ENCODE measurements at regions not wholly inside any gene's neighbourhood (a gene's known extent, or its start where the extent isn't known, plus 50 kb on each side); places are given as distances from the start of the nearest gene placed in this dataset.
"Not testable (repeated sequence)": the region's sequence is repeated elsewhere in the genome, so short reads cannot be mapped to it uniquely, and the experiment has no call there.

GRCh38 chr2:224151161-224151560 is 112.1 kb upstream of the SERPINE2 start:
- TF ChIP-seq, protein P1, sequence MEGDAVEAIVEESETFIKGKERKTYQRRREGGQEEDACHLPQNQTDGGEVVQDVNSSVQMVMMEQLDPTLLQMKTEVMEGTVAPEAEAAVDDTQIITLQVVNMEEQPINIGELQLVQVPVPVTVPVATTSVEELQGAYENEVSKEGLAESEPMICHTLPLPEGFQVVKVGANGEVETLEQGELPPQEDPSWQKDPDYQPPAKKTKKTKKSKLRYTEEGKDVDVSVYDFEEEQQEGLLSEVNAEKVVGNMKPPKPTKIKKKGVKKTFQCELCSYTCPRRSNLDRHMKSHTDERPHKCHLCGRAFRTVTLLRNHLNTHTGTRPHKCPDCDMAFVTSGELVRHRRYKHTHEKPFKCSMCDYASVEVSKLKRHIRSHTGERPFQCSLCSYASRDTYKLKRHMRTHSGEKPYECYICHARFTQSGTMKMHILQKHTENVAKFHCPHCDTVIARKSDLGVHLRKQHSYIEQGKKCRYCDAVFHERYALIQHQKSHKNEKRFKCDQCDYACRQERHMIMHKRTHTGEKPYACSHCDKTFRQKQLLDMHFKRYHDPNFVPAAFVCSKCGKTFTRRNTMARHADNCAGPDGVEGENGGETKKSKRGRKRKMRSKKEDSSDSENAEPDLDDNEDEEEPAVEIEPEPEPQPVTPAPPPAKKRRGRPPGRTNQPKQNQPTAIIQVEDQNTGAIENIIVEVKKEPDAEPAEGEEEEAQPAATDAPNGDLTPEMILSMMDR (IDR thresholded peaks at IDR 0.05; ENCODE audit: unreplicated experiment), result no peak
- peak; percentile 38 for DNase-seq (ENCODE audit: unreplicated experiment)
- Mint-ChIP-seq H3K9me3 (ENCODE audit: unreplicated experiment) (peaks cover 7% of the 10 kb centered on the region), H3K27me3 (ENCODE audit: insufficient read depth, unreplicated experiment) (no peaks in the 10 kb centered on the region), H3K4me1 (ENCODE audit: insufficient read depth, unreplicated experiment) (peaks cover 45% of the 10 kb centered on the region), H3K27ac (ENCODE audit: low read depth, unreplicated experiment) (peak overlapping the region; percentile 28), H3K4me3 (ENCODE audit: unreplicated experiment) (no peak overlapping the region), H3K36me3 (ENCODE audit: insufficient read depth, unreplicated experiment) (no peaks in the 10 kb centered on the region)
- intact Hi-C loops (cut with micrococcal nuclease), result no loop called here
- POLR2A ChIA-PET, result no interaction called here
- CTCF ChIA-PET, result no interaction called here
- BruUV-seq (replicated peaks), result no TSS peak

GRCh38 chr2:224148058-224148457 is 109.0 kb upstream of the SERPINE2 start:
- Mint-ChIP-seq H3K4me1 (ENCODE audit: insufficient read depth, unreplicated experiment) (peaks cover 47% of the 10 kb centered on the region), H3K27ac (ENCODE audit: low read depth, unreplicated experiment) (peak overlapping the region; percentile 97)
- not testable (repeated sequence) for H3K9me3 Mint-ChIP-seq (ENCODE audit: unreplicated experiment); BruUV-seq (replicated peaks); H3K27me3 Mint-ChIP-seq (ENCODE audit: insufficient read depth, unreplicated experiment); H3K4me3 Mint-ChIP-seq (ENCODE audit: unreplicated experiment); H3K36me3 Mint-ChIP-seq (ENCODE audit: insufficient read depth, unreplicated experiment); DNase-seq (ENCODE audit: unreplicated experiment)
- CTCF ChIA-PET, result interaction anchor here (0.6 to 1.5 kb wide), 3 partner anchors 14 to 468 kb away, joined by 3 to 6 read pairs (median 6); no protein-coding TSS in a partner anchor
- POLR2A ChIA-PET, result interaction anchor here (0.8 to 1.2 kb wide), 2 partner anchors 15 to 96 kb away, joined by 3 to 4 read pairs; no protein-coding TSS in a partner anchor
- intact Hi-C loops (cut with micrococcal nuclease), result loop anchor here (5.0 kb wide), 2 partner anchors 119 to 134 kb away; no protein-coding TSS in a partner anchor

DNA sequence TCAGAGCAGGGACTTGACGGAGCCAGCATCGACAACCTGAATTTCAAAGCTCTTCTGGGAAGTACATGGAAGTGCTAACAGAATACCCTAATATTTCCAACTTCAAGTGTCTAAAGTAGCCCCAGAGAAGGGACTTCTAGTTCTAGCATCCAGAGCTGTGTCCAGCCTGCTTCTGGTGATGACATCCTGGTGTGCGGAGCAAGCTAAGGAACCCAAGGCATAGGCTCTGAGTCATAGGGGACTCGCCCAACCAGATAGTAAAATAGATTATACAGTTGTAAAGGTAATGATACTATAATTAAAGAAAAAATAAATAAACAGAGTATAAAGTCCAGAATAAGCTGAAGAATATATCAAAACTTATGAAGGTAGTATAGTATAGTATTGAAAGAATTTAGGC is 108.1 kb upstream of the SERPINE2 start:
- BruUV-seq (replicated peaks), result no TSS peak
- Mint-ChIP-seq H3K4me3 (ENCODE audit: unreplicated experiment) (no peak overlapping the region), H3K27ac (ENCODE audit: low read depth, unreplicated experiment) (peak overlapping the region; percentile 97), H3K36me3 (ENCODE audit: insufficient read depth, unreplicated experiment) (no peaks in the 10 kb centered on the region), H3K27me3 (ENCODE audit: insufficient read depth, unreplicated experiment) (no peaks in the 10 kb centered on the region), H3K9me3 (ENCODE audit: unreplicated experiment) (peaks cover 7% of the 10 kb centered on the region), H3K4me1 (ENCODE audit: insufficient read depth, unreplicated experiment) (peaks cover 50% of the 10 kb centered on the region)
- TF ChIP-seq, protein P1 (IDR thresholded peaks at IDR 0.05; ENCODE audit: unreplicated experiment), result no peak
- intact Hi-C loops (cut with micrococcal nuclease), result loop anchor here (2.0 to 5.0 kb wide), 3 partner anchors 60 to 135 kb away; no protein-coding TSS in a partner anchor
- CTCF ChIA-PET, result interaction anchor here (0.7 to 1.5 kb wide), 3 partner anchors 15 to 136 kb away, joined by 3 to 6 read pairs (median 4); no protein-coding TSS in a partner anchor
- DNase-seq (ENCODE audit: unreplicated experiment), result peak; percentile 68
- POLR2A ChIA-PET, result interaction anchor here (0.7 to 1.6 kb wide), 4 partner anchors 8 to 239 kb away, joined by 3 to 8 read pairs (median 4); no protein-coding TSS in a partner anchor

GRCh38 chr2:224146356-224147160 is 107.5 kb upstream of the SERPINE2 start:
- TSS peak; percentile 98 for BruUV-seq (replicated peaks)
- Mint-ChIP-seq H3K4me3 (ENCODE audit: unreplicated experiment) (peak overlapping the region; percentile 42), H3K4me1 (ENCODE audit: insufficient read depth, unreplicated experiment) (peaks cover 50% of the 10 kb centered on the region), H3K27ac (ENCODE audit: low read depth, unreplicated experiment) (peak overlapping the region; percentile 97), H3K27me3 (ENCODE audit: insufficient read depth, unreplicated experiment) (no peaks in the 10 kb centered on the region), H3K36me3 (ENCODE audit: insufficient read depth, unreplicated experiment) (no peaks in the 10 kb centered on the region), H3K9me3 (ENCODE audit: unreplicated experiment) (peaks cover 3% of the 10 kb centered on the region)
- intact Hi-C loops (cut with micrococcal nuclease), result loop anchor here (2.0 to 5.0 kb wide), 3 partner anchors 60 to 136 kb away; no protein-coding TSS in a partner anchor
- DNase-seq (ENCODE audit: unreplicated experiment), result no peak
- POLR2A ChIA-PET, result interaction anchor here (0.6 to 1.6 kb wide), 5 partner anchors 9 to 239 kb away, joined by 3 to 8 read pairs (median 4); no protein-coding TSS in a partner anchor
- CTCF ChIA-PET, result interaction anchor here (0.7 to 1.5 kb wide), 4 partner anchors 75 to 153 kb away, joined by 4 to 6 read pairs (median 4); no protein-coding TSS in a partner anchor
- TF ChIP-seq, protein P1 (IDR thresholded peaks at IDR 0.05; ENCODE audit: unreplicated experiment), result no peak
